SH-SY5Y (cell line): ENCODE measurements at regions not wholly inside any gene's neighbourhood (a gene's known extent, or its start where the extent isn't known, plus 50 kb on each side); places are given as distances from the start of the nearest gene placed in this dataset.

Source experiments
- GATA2 ChIP-seq: IDR thresholded peaks from 2 replicates; pipeline ENCODE4 v1.6.1; 2011; ENCODE audit warnings: mild to moderate bottlenecking, low read depth, low read length
- GATA3 ChIP-seq: IDR thresholded peaks from 2 replicates; pipeline ENCODE4 v1.6.1; 2011; ENCODE audit warnings: low read depth, mild to moderate bottlenecking, low read length, moderate library complexity

DNA sequence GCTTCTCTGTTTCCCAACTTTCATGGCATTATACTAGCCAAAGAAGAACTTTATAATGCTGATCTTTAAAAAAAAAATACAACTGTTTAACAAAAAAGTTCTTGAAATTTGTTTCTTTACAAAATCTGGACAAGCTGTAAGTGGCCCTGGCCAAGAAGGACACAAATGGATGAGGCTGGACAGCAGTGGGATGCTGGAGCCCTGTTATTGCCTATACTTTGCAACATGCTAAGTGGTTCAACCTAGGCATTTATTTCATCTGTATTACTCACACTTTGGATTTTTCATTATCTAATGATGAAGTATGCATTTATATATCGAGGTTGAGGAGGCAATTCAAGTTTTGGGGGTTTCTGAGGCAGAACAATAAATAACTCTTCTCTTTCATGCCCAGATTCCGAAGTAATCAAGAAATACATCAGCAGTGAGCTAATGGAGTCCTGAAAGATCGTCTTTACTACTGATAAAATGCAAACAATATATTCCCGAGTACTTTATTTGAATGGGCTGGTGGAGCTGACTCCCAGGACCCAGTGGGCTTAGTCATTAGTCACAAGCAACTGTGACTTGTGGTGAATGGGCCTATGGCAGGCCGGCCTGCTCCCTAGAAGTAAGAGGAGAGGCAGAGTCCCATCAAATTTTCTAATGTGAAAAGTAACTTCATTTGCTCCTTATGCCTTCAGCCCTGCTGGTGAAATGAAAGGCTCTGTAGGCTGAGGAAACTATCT lies 177.3 kb upstream of the DPH6 start:
- no peak for TF ChIP-seq GATA3
- no peak for TF ChIP-seq GATA2
